PC-9 (cell line): ENCODE measurements at regions not wholly inside any gene's neighbourhood (a gene's known extent, or its start where the extent isn't known, plus 50 kb on each side); places are given as distances from the start of the nearest gene placed in this dataset.
"Not testable (repeated sequence)": the region's sequence is repeated elsewhere in the genome, so short reads cannot be mapped to it uniquely, and the experiment has no call there.

Source experiments
- CTCF ChIP-seq: fragments of 200-600 bp; sonication (generic); conservative IDR thresholded peaks from 2 replicates; pipeline ENCODE4 v1.6.1; 2017; ENCODE audit warnings: mixed run types, antibody characterized with exemption, mild to moderate bottlenecking, moderate library complexity
- EZH2 ChIP-seq: fragments of 200-600 bp; sonication (generic); IDR thresholded peaks from 2 replicates; pipeline ENCODE4 v1.8.0; 2017; ENCODE audit warnings: antibody characterized with exemption, low read depth

- TF ChIP-seq CTCF, EZH2: not testable (repeated sequence)
These were observed 74.4 kb downstream of the GBP6 start for GRCh38 chr1:89438301-89438700.
